ENCODE measurements at regions not wholly inside any gene's neighbourhood (a gene's known extent, or its start where the extent isn't known, plus 50 kb on each side); places are given as distances from the start of the nearest gene placed in this dataset.
"Not testable (repeated sequence)": the region's sequence is repeated elsewhere in the genome, so short reads cannot be mapped to it uniquely, and the experiment has no call there.

GRCh38 chr6:50565004-50565403 is 148.3 kb upstream of the TFAP2D start:
- H2AFZ ChIP-seq (ENCODE audit: insufficient read depth, low read depth, low read length, poor library complexity, severe bottlenecking) = no peak overlapping the region
- WGBS (ENCODE audit: insufficient coverage) = no CpG with 5 or more reads among the region's 1 CpG
- no peak overlapping the region for H3K4me3 ChIP-seq (replicated peaks in 1 of 3; ENCODE audit: low read depth in 2 of 3, low read length in 3 of 3)
- H3K27ac Mint-ChIP-seq = no peak overlapping the region
- H3K27me3 ChIP-seq (ENCODE audit: control insufficient read depth in 2 of 2, insufficient read depth in 2 of 2, low read length in 2 of 2) = no peaks in the 10 kb centered on the region
- no peak overlapping the region for H3K4me3 Mint-ChIP-seq
- H3K27me3 Mint-ChIP-seq (ENCODE audit: low read depth in 3 of 3) = no peaks in the 10 kb centered on the region
- no peak for TF ChIP-seq CTCF (IDR thresholded peaks at IDR 0.05)
- no peaks in the 10 kb centered on the region for H3K36me3 ChIP-seq (replicated peaks in 1 of 2; ENCODE audit: control insufficient read depth in 1 of 2, insufficient read depth in 2 of 2, low read length in 2 of 2)
- H3K4me1 ChIP-seq (ENCODE audit: control insufficient read depth in 1 of 2, insufficient read depth in 2 of 2, low read length in 2 of 2) = no peaks in the 10 kb centered on the region
- H3K36me3 Mint-ChIP-seq = no peaks in the 10 kb centered on the region
- no peak for DNase-seq
- no peaks in the 10 kb centered on the region for H3K4me1 Mint-ChIP-seq
- no peaks in the 10 kb centered on the region for H4K20me1 ChIP-seq (ENCODE audit: insufficient read depth, low read length)
- no peaks in the 10 kb centered on the region for H3K9me3 ChIP-seq (replicated peaks in 1 of 2; ENCODE audit: control insufficient read depth in 1 of 2, insufficient read depth in 1 of 2, low read length in 2 of 2)
- H3K27ac ChIP-seq (ENCODE audit: low read depth in 1 of 2, low read length in 2 of 2) = no peak overlapping the region
- no peak overlapping the region for H3K9ac ChIP-seq (ENCODE audit: insufficient read depth, low read length, poor library complexity, severe bottlenecking)
- H3K4me2 ChIP-seq (replicated peaks; ENCODE audit: extremely low read depth, low read length, poor library complexity, severe bottlenecking) = no peak overlapping the region
- intact Hi-C loops (cut with micrococcal nuclease) = no loop called here
- no peaks in the 10 kb centered on the region for H3K9me3 Mint-ChIP-seq
- no peaks in the 10 kb centered on the region for H3K79me2 ChIP-seq (ENCODE audit: insufficient read depth, low read length)

- H3K9me3 Mint-ChIP-seq = peaks cover 0 to 14% (median 4%) of the 10 kb centered on the region in 7 donors
- H3K36me3 ChIP-seq (replicated peaks in 1 of 2; ENCODE audit: control insufficient read depth in 1 of 2, insufficient read depth in 2 of 2, low read length in 2 of 2); H3K79me2 ChIP-seq (ENCODE audit: insufficient read depth, low read length); H3K4me2 ChIP-seq (replicated peaks; ENCODE audit: extremely low read depth, low read length, poor library complexity, severe bottlenecking); H3K27ac Mint-ChIP-seq; H3K4me1 Mint-ChIP-seq; H2AFZ ChIP-seq (ENCODE audit: insufficient read depth, low read depth, low read length, poor library complexity, severe bottlenecking); H3K9me3 ChIP-seq (replicated peaks in 1 of 2; ENCODE audit: control insufficient read depth in 1 of 2, insufficient read depth in 1 of 2, low read length in 2 of 2); DNase-seq; H3K4me3 ChIP-seq (replicated peaks in 1 of 3; ENCODE audit: low read depth in 2 of 3, low read length in 3 of 3); H3K4me1 ChIP-seq (ENCODE audit: control insufficient read depth in 1 of 2, insufficient read depth in 2 of 2, low read length in 2 of 2); H3K27me3 ChIP-seq (ENCODE audit: control insufficient read depth in 2 of 2, insufficient read depth in 2 of 2, low read length in 2 of 2); H3K27me3 Mint-ChIP-seq (ENCODE audit: low read depth in 3 of 3); H3K9ac ChIP-seq (ENCODE audit: insufficient read depth, low read length, poor library complexity, severe bottlenecking); H4K20me1 ChIP-seq (ENCODE audit: insufficient read depth, low read length); intact Hi-C loops (cut with micrococcal nuclease); H3K36me3 Mint-ChIP-seq; H3K27ac ChIP-seq (ENCODE audit: low read depth in 1 of 2, low read length in 2 of 2); H3K4me3 Mint-ChIP-seq: not testable (repeated sequence)
- no CpG with 5 or more reads among the region's 2 CpGs for WGBS (ENCODE audit: insufficient coverage)
These were observed 142.1 kb upstream of the TFAP2D start for GRCh38 chr6:50571230-50571629.
